Neutrophil (primary cell): ENCODE measurements at regions not wholly inside any gene's neighbourhood (a gene's known extent, or its start where the extent isn't known, plus 50 kb on each side); places are given as distances from the start of the nearest gene placed in this dataset.

Source experiments
- H3K27ac ChIP-seq: fragments of 200-600 bp; sonication (generic); 2 replicates; pipeline ENCODE4 v1.5.1; 2016; ENCODE audit warnings: mild to moderate bottlenecking, moderate library complexity
- H3K27me3 ChIP-seq: fragments of 200-600 bp; sonication (generic); 2 replicates; pipeline ENCODE4 v1.6.0; 2016; ENCODE audit warnings: mild to moderate bottlenecking
- H3K36me3 ChIP-seq: fragments of 200-600 bp; sonication (generic); 2 replicates; pipeline ENCODE4 v1.5.1; 2017
- H3K4me1 ChIP-seq, 2 experiments: fragments of 200-600 bp in 1 of 2; sonication (generic) in 1 of 2; 1 replicate in 1 of 2; 2 replicates in 1 of 2; pipeline versions ENCODE4 v1.5.1 to v1.6.1; 2013 to 2016; ENCODE audit warnings: low read depth in 1 of 2, low read length in 1 of 2, mild to moderate bottlenecking in 1 of 2, moderate library complexity in 1 of 2; ENCODE audit not compliant: control insufficient read depth in 1 of 2, insufficient read depth in 1 of 2
- H3K4me3 ChIP-seq, 2 experiments: fragments of 200-600 bp in 1 of 2; sonication (generic) in 1 of 2; 1 replicate in 1 of 2; 2 replicates in 1 of 2; pipeline ENCODE4 v1.5.1; 2013 to 2016; ENCODE audit warnings: low read depth in 1 of 2, low read length in 1 of 2, mild to moderate bottlenecking in 1 of 2, moderate library complexity in 1 of 2
- H3K9me3 ChIP-seq: fragments of 200-600 bp; sonication (generic); 2 replicates; pipeline ENCODE4 v1.5.1; 2016
- TF ChIP-seq, protein P1 (sequence below): fragments of 200-600 bp; sonication (generic); IDR thresholded peaks from 2 replicates; pipeline ENCODE4 v1.5.1; 2016; ENCODE audit warnings: antibody characterized with exemption

DNA sequence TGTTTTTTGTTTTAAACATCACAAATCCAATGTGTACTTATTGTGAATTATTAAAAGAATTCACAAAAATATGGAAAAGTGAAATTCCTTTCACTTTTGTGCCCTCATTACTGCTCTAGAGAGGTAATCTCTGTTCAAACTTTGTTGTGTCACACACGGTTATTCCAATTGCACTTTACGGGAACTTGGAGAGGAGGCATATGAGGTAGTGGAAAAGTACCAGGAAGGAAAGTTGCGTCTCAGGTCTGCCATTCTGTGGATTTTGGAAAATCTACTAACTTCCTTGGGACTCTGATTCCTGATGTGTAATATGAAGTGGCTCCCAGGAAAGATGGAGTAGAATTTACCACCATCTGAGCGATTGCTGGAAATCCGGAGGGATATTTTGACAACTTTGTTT, 90.9 kb upstream of the DCN start:
- no peaks in the 10 kb centered on the region for H3K9me3 ChIP-seq
- no peak overlapping the region for H3K4me3 ChIP-seq
- H3K27ac ChIP-seq: no peak overlapping the region
- H3K4me1 ChIP-seq: no peaks in the 10 kb centered on the region
- TF ChIP-seq, protein P1, sequence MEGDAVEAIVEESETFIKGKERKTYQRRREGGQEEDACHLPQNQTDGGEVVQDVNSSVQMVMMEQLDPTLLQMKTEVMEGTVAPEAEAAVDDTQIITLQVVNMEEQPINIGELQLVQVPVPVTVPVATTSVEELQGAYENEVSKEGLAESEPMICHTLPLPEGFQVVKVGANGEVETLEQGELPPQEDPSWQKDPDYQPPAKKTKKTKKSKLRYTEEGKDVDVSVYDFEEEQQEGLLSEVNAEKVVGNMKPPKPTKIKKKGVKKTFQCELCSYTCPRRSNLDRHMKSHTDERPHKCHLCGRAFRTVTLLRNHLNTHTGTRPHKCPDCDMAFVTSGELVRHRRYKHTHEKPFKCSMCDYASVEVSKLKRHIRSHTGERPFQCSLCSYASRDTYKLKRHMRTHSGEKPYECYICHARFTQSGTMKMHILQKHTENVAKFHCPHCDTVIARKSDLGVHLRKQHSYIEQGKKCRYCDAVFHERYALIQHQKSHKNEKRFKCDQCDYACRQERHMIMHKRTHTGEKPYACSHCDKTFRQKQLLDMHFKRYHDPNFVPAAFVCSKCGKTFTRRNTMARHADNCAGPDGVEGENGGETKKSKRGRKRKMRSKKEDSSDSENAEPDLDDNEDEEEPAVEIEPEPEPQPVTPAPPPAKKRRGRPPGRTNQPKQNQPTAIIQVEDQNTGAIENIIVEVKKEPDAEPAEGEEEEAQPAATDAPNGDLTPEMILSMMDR: no peak
- no peaks in the 10 kb centered on the region for H3K36me3 ChIP-seq
- H3K27me3 ChIP-seq: no peaks in the 10 kb centered on the region

DNA sequence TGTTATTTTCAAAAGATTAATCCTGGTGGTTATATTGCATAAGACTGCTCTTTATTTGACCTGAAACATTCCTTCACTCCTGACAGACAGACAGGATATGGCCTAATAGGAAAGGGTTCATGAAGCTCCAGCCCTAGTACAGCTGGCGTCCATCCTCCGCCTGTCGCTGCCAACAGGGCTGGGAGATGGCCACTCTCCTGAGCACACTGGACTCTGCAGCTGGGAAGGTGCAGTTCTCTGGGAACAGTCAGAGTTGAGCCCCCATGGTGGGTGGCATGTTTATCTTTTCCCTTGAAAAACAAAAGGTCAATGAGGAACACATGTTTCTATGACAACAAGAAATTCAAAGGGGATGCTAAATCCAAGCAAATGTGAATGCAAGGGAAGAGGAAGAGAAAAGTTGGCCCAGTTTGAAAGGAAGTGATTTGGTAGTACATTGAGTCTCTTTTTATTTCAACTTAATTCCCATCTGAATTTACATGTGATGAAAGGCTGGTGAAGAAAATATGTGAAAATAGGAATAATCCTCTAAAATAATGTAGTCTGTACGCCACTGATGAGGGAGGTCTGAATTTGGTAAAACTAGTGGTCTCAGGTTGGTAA, 89.9 kb upstream of the DCN start:
- Histone ChIP-seq H3K27ac (no peak overlapping the region), H3K4me1 (no peaks in the 10 kb centered on the region), H3K27me3 (no peaks in the 10 kb centered on the region), H3K36me3 (no peaks in the 10 kb centered on the region), H3K4me3 (no peak overlapping the region), H3K9me3 (no peaks in the 10 kb centered on the region)
- TF ChIP-seq, protein P1: no peak

DNA sequence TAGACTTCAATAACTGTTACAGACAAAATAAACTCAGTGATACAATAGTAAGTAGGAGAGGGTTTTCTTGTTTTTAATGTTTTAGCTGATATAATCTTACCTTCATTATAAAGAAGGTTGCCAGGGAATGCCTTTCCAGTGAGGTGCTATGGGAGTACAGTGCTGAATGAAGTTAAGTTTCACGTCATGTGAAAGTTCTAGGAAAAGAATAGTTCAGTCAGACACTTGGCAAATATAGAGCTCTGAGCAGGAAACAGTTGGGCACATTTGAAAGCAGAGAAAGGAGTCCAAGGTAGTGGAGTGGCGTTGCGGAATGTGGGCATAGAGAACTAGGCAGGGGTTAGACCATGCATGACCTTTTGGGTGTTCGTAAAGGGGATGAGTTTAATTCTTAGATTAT, 88.6 kb upstream of the DCN start:
- Histone ChIP-seq H3K27ac (no peak overlapping the region), H3K27me3 (no peaks in the 10 kb centered on the region), H3K4me3 (no peak overlapping the region), H3K9me3 (no peaks in the 10 kb centered on the region), H3K36me3 (no peaks in the 10 kb centered on the region), H3K4me1 (no peaks in the 10 kb centered on the region)
- TF ChIP-seq, protein P1: no peak

DNA sequence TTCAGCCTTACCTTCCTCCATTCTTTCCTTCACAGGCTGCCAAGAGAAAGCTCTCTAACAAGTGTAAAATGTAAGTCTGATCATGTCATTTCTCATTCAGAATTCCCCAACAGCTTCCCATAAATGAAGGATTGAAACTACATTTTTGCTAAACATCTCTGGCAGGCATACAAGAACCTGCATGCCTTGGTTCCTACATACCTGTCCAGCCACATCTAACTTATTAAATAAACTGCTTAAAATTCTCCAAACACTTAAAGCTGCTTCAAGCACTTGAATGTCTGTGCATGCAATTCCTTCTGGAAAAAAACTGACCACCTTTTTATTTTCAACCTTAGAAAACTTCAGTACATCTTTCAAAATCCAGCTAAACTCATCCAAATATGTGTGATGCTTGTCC, 84.4 kb upstream of the DCN start:
- Histone ChIP-seq H3K27ac (no peak overlapping the region), H3K36me3 (no peaks in the 10 kb centered on the region), H3K9me3 (no peaks in the 10 kb centered on the region), H3K4me3 (no peak overlapping the region), H3K4me1 (no peaks in the 10 kb centered on the region), H3K27me3 (no peaks in the 10 kb centered on the region)
- TF ChIP-seq, protein P1: no peak

DNA sequence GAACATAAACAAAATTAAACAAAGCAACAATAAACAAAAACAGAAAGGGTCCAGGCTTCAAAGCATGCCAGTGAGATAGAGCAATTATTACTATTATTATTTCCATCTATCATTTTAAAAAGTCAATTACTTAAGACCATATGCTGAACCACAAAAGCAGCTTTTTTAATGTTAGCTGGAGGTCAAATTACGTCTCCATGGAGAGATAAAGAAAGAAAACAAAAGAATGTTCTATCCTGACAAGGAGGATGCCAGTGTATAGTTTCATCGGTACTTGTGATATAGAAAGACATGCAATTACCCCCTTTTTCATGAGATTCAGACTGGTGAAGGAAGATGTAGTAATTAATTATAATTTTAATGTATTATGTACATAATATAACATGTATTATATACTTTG, 81.6 kb upstream of the DCN start:
- no peak overlapping the region for H3K4me3 ChIP-seq
- H3K9me3 ChIP-seq: no peaks in the 10 kb centered on the region
- TF ChIP-seq, protein P1: no peak
- no peaks in the 10 kb centered on the region for H3K4me1 ChIP-seq
- H3K27me3 ChIP-seq: no peaks in the 10 kb centered on the region
- no peaks in the 10 kb centered on the region for H3K36me3 ChIP-seq
- H3K27ac ChIP-seq: no peak overlapping the region
